ENCODE measurements at regions not wholly inside any gene's neighbourhood (a gene's known extent, or its start where the extent isn't known, plus 50 kb on each side); places are given as distances from the start of the nearest gene placed in this dataset.

DNA sequence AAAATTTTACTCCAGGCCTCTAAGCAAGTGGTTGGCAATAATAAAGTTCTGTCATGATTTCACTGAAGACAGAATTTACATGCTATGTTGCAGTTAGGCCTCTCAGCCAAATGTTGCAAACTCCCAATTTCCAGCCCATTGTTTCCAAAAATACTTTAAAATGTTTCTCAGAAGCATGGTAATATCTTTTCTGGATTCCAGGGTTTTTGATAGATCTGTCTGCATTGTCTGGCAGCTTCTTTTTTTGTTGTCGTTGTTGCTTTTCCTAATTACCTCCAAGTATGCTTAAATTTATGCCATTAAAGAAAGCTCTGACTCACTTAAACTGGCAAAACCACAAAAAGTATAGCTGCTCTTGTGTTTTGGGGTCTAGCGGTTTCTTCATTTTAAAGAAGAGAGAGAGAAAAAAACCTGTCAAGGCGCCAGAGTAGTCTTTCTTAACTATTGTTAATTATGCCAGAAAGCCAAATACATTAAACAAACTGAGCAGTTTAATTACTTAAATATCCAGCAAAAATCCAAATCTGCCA, 97.0 kb downstream of the AGTR2 start:
- Histone ChIP-seq H3K4me3 (ENCODE audit: low read depth, low read length) (no peak overlapping the region), H3K27me3 (replicated peaks) (no peaks in the 10 kb centered on the region), H3K36me3 (replicated peaks) (no peaks in the 10 kb centered on the region), H3K27ac (no peak overlapping the region)
- DNase-seq: no peak
- in situ Hi-C loops (cut with HindIII; ENCODE audit: low pct_ligation_motif_present, low sequenced_read_pairs): no loop called here
- TF ChIP-seq, protein P1, sequence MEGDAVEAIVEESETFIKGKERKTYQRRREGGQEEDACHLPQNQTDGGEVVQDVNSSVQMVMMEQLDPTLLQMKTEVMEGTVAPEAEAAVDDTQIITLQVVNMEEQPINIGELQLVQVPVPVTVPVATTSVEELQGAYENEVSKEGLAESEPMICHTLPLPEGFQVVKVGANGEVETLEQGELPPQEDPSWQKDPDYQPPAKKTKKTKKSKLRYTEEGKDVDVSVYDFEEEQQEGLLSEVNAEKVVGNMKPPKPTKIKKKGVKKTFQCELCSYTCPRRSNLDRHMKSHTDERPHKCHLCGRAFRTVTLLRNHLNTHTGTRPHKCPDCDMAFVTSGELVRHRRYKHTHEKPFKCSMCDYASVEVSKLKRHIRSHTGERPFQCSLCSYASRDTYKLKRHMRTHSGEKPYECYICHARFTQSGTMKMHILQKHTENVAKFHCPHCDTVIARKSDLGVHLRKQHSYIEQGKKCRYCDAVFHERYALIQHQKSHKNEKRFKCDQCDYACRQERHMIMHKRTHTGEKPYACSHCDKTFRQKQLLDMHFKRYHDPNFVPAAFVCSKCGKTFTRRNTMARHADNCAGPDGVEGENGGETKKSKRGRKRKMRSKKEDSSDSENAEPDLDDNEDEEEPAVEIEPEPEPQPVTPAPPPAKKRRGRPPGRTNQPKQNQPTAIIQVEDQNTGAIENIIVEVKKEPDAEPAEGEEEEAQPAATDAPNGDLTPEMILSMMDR (IDR thresholded peaks at IDR 0.05; ENCODE audit: low read depth, low read length, missing control alignments): no peak

DNA sequence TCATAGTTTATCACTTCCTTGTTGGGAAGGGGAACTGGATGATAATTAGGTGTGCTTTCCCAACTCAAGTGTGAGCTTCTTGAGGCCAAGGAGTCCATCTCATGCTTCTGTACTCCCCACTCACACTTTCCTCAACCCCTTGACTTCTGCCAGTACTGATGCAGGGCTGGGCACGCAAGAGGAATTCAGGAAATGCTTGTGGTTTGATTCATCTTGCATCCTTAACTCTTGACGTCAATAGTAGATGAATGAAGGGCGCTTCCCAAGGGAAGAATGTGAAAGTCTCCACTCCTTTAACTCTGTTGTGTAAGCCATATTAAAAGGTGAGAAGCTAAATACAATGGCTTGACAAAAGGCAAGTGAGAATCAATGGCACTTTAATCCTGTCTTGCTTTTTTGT, 101.8 kb downstream of the AGTR2 start:
- peak; percentile 91 for DNase-seq
- Histone ChIP-seq H3K27ac (peak overlapping the region; percentile 92), H3K27me3 (replicated peaks) (no peaks in the 10 kb centered on the region), H3K36me3 (replicated peaks) (no peaks in the 10 kb centered on the region), H3K4me3 (ENCODE audit: low read depth, low read length) (no peak overlapping the region)
- TF ChIP-seq, protein P1 (IDR thresholded peaks at IDR 0.05; ENCODE audit: low read depth, low read length, missing control alignments): no peak
- in situ Hi-C loops (cut with HindIII; ENCODE audit: low pct_ligation_motif_present, low sequenced_read_pairs): no loop called here

DNA sequence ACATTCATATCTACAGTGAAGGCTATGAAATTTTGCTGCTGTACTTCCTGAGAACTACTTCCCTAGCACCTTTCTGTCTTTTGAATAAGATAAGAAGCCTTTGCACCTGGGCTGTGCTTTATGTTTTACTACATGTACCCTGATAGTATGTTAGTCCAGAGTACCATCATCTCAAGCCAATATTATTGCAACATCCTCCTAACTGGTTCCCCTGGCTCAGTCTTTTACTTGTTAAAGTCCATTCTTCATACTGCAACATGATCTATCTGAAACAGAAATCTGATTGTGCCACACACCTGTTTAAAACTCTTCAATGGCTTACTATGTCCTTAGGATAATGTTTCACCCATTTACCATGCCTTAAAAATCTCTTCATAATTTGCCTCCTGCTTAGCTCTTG, 102.3 kb downstream of the AGTR2 start:
- H3K36me3 ChIP-seq (replicated peaks): no peaks in the 10 kb centered on the region
- in situ Hi-C loops (cut with HindIII; ENCODE audit: low pct_ligation_motif_present, low sequenced_read_pairs): no loop called here
- no peak for DNase-seq
- no peaks in the 10 kb centered on the region for H3K27me3 ChIP-seq (replicated peaks)
- TF ChIP-seq, protein P1 (IDR thresholded peaks at IDR 0.05; ENCODE audit: low read depth, low read length, missing control alignments): no peak
- H3K27ac ChIP-seq: peak overlapping the region; percentile 92
- H3K4me3 ChIP-seq (ENCODE audit: low read depth, low read length): no peak overlapping the region

DNA sequence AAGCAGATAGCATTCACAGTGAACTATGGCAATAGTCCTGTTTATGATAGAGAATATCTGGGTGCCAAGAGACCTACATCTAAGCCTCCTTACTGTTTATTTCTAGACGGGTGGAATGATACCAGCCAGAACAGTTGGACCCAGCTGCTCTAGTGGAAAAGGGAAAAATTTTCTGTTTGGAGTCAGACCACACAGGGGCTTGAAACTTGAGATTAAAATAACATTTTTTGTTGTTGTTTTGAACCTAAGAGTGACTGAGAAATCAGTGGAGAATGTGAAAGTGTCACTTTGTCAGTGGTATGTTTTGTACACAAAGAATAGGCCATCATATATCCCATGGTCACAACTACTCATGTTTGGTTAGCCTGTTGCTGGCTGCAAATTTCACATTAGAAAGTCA, 105.7 kb downstream of the AGTR2 start:
- DNase-seq: peak; percentile 14
- TF ChIP-seq, protein P1 (IDR thresholded peaks at IDR 0.05; ENCODE audit: low read depth, low read length, missing control alignments): no peak
- no peaks in the 10 kb centered on the region for H3K36me3 ChIP-seq (replicated peaks)
- no peaks in the 10 kb centered on the region for H3K27me3 ChIP-seq (replicated peaks)
- H3K4me3 ChIP-seq (ENCODE audit: low read depth, low read length): no peak overlapping the region
- peak overlapping the region; percentile 62 for H3K27ac ChIP-seq
- in situ Hi-C loops (cut with HindIII; ENCODE audit: low pct_ligation_motif_present, low sequenced_read_pairs): no loop called here

DNA sequence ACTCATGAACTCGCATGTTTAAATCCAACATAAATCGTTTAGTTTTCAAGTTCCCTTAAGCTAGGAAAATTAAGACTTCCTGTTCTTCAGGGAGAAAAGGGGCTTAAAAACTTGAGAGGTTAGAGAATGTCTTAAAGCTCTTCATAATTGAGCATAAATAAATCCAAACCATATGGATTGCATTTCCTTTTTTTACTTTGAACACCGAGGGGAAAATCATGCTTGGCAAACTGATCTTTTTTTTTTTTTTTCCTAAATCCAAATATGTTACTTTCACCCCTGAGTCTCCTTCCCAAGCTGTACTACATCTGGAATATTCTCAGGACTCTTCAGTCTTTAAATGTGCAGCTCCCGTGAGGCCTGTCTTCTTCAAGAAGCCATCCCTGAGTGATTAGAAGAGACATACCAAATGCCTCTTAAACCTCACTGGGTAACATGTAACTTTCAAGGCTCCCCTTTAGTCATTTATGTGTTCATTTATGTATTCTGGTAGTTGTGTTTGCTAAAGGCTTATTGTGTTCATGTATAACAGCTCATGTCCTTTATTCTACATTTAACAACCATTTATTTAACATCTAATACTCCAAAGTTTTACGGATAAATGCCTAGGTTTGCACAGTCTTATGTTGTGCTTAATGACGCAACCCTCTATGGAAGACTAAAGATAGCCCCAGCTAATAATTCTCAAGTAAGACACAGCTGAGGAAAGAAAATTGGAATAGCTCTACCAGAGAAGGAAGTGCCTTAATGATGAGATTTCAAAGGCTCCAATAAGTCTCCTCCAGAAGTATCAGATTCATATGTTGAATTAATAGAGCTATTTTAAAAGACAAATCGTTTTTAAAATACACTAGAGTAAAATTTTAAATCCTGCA, 107.0 kb downstream of the AGTR2 start:
- no peaks in the 10 kb centered on the region for H3K27me3 ChIP-seq (replicated peaks)
- in situ Hi-C loops (cut with HindIII; ENCODE audit: low pct_ligation_motif_present, low sequenced_read_pairs): no loop called here
- H3K4me3 ChIP-seq (ENCODE audit: low read depth, low read length): no peak overlapping the region
- no peaks in the 10 kb centered on the region for H3K36me3 ChIP-seq (replicated peaks)
- TF ChIP-seq, protein P1 (IDR thresholded peaks at IDR 0.05; ENCODE audit: low read depth, low read length, missing control alignments): no peak
- peak overlapping the region; percentile 62 for H3K27ac ChIP-seq
- no peak for DNase-seq

All from brain microvascular endothelial cell (primary cell).